ENCODE measurements at regions not wholly inside any gene's neighbourhood (a gene's known extent, or its start where the extent isn't known, plus 50 kb on each side); places are given as distances from the start of the nearest gene placed in this dataset.
"Not testable (repeated sequence)": the region's sequence is repeated elsewhere in the genome, so short reads cannot be mapped to it uniquely, and the experiment has no call there.

- no peak for ATAC-seq (replicated peaks)
- Mint-ChIP-seq H3K36me3 (no peaks in the 10 kb centered on the region), H3K4me1 (peaks cover 2 to 13% of the 10 kb centered on the region in 2 donors)
Measured at GRCh38 chrX:42047886-42048285, 124.5 kb upstream of the CASK start.

GRCh38 chrX:42028109-42028508 lies 104.8 kb upstream of the CASK start:
- ATAC-seq (replicated peaks) (no peak), DNase-seq (no peak)
- Mint-ChIP-seq H3K27ac (no peak overlapping the region), H3K36me3 (peaks cover 0 to 2% of the 10 kb centered on the region in 2 donors), H3K4me1 (no peaks in the 10 kb centered on the region), H3K27me3 (peaks cover 0 to 14% of the 10 kb centered on the region in 2 donors), H3K4me3 (no peak overlapping the region), H3K9me3 (peaks cover 5 to 13% of the 10 kb centered on the region in 2 donors)

More at GRCh38 chrX:42047886-42048285, 124.5 kb upstream of the CASK start:
- no peak for DNase-seq
- no peak overlapping the region for H3K4me3 Mint-ChIP-seq
- no peaks in the 10 kb centered on the region for H3K9me3 Mint-ChIP-seq
- H3K27me3 Mint-ChIP-seq, result peaks cover 0 to 10% of the 10 kb centered on the region in 2 donors
- no peak overlapping the region for H3K27ac Mint-ChIP-seq

GRCh38 chrX:42027367-42028000 lies 104.1 kb upstream of the CASK start:
- no peak for ATAC-seq (replicated peaks)
- DNase-seq, result no peak
- H3K27me3 Mint-ChIP-seq, result peaks cover 0 to 10% of the 10 kb centered on the region in 2 donors
- H3K4me3 Mint-ChIP-seq, result no peak overlapping the region
- peaks cover 0 to 2% of the 10 kb centered on the region in 2 donors for H3K36me3 Mint-ChIP-seq
- H3K4me1 Mint-ChIP-seq, result no peaks in the 10 kb centered on the region
- peaks cover 3 to 13% of the 10 kb centered on the region in 2 donors for H3K9me3 Mint-ChIP-seq
- no peak overlapping the region for H3K27ac Mint-ChIP-seq

- Mint-ChIP-seq H3K36me3 (peaks cover 0 to 2% of the 10 kb centered on the region in 2 donors), H3K27me3 (peaks cover 0 to 10% of the 10 kb centered on the region in 2 donors), H3K4me1 (no peaks in the 10 kb centered on the region), H3K27ac (no peak overlapping the region), H3K4me3 (no peak overlapping the region), H3K9me3 (peaks cover 3 to 8% of the 10 kb centered on the region in 2 donors)
- ATAC-seq (replicated peaks) (no peak), DNase-seq (no peak)
Measured at GRCh38 chrX:42025861-42026260, 102.5 kb upstream of the CASK start.

GRCh38 chrX:42023122-42023521 lies 99.8 kb upstream of the CASK start:
- peaks cover 0 to 10% of the 10 kb centered on the region in 2 donors for H3K27me3 Mint-ChIP-seq
- no peak for DNase-seq
- no peak for ATAC-seq (replicated peaks)
- H3K27ac Mint-ChIP-seq, result no peak overlapping the region
- no peak overlapping the region for H3K4me3 Mint-ChIP-seq
- no peaks in the 10 kb centered on the region for H3K4me1 Mint-ChIP-seq
- peaks cover 0 to 5% of the 10 kb centered on the region in 2 donors for H3K9me3 Mint-ChIP-seq
- peaks cover 0 to 2% of the 10 kb centered on the region in 2 donors for H3K36me3 Mint-ChIP-seq

- H3K27ac Mint-ChIP-seq, result no peak overlapping the region
- no peak for ATAC-seq (replicated peaks)
Measured at GRCh38 chrX:42022158-42022557, 98.8 kb upstream of the CASK start.

GRCh38 chrX:42021058-42021457 lies 97.7 kb upstream of the CASK start:
- Mint-ChIP-seq H3K36me3 (no peaks in the 10 kb centered on the region), H3K27me3 (no peaks in the 10 kb centered on the region), H3K4me3 (no peak overlapping the region), H3K27ac (no peak overlapping the region), H3K9me3 (peaks cover 0 to 5% of the 10 kb centered on the region in 2 donors), H3K4me1 (no peaks in the 10 kb centered on the region)
- DNase-seq, result no peak
- ATAC-seq (replicated peaks), result no peak

More at GRCh38 chrX:42022158-42022557, 98.8 kb upstream of the CASK start:
- Mint-ChIP-seq H3K9me3 (peaks cover 0 to 5% of the 10 kb centered on the region in 2 donors), H3K4me1 (no peaks in the 10 kb centered on the region), H3K36me3 (no peaks in the 10 kb centered on the region), H3K27me3 (peaks cover 0 to 8% of the 10 kb centered on the region in 2 donors), H3K4me3 (no peak overlapping the region)
- DNase-seq, result no peak

GRCh38 chrX:42020225-42020624 lies 96.9 kb upstream of the CASK start:
- no peak for ATAC-seq (replicated peaks)

GRCh38 chrX:42017971-42018370 lies 94.6 kb upstream of the CASK start:
- Mint-ChIP-seq H3K4me1 (no peaks in the 10 kb centered on the region), H3K4me3 (no peak overlapping the region), H3K27me3 (peaks cover 0 to 4% of the 10 kb centered on the region in 2 donors), H3K36me3 (no peaks in the 10 kb centered on the region), H3K9me3 (no peaks in the 10 kb centered on the region), H3K27ac (no peak overlapping the region)
- DNase-seq (no peak), ATAC-seq (replicated peaks) (no peak)

More at GRCh38 chrX:42020225-42020624, 96.9 kb upstream of the CASK start:
- H3K4me3 Mint-ChIP-seq, result no peak overlapping the region
- peaks cover 0 to 5% of the 10 kb centered on the region in 2 donors for H3K9me3 Mint-ChIP-seq
- no peak for DNase-seq
- H3K4me1 Mint-ChIP-seq, result no peaks in the 10 kb centered on the region
- H3K36me3 Mint-ChIP-seq, result no peaks in the 10 kb centered on the region
- H3K27me3 Mint-ChIP-seq, result no peaks in the 10 kb centered on the region
- no peak overlapping the region for H3K27ac Mint-ChIP-seq

GRCh38 chrX:42000836-42001235 lies 77.5 kb upstream of the CASK start:
- Mint-ChIP-seq H3K9me3 (no peaks in the 10 kb centered on the region), H3K27me3 (peaks cover 0 to 10% of the 10 kb centered on the region in 2 donors), H3K36me3 (peaks cover 0 to 3% of the 10 kb centered on the region in 2 donors), H3K4me3 (no peak overlapping the region), H3K4me1 (no peaks in the 10 kb centered on the region), H3K27ac (no peak overlapping the region)
- ATAC-seq (replicated peaks) (no peak), DNase-seq (no peak)

GRCh38 chrX:41984628-41985027 lies 61.3 kb upstream of the CASK start:
- DNase-seq (no peak), ATAC-seq (replicated peaks) (no peak)
- Mint-ChIP-seq H3K27me3 (peaks cover 0 to 12% of the 10 kb centered on the region in 2 donors), H3K4me3 (no peak overlapping the region), H3K36me3 (peaks cover 0 to 1% of the 10 kb centered on the region in 2 donors), H3K27ac (no peak overlapping the region), H3K9me3 (peaks cover 0 to 6% of the 10 kb centered on the region in 2 donors), H3K4me1 (peaks cover 2 to 7% of the 10 kb centered on the region in 2 donors)

GRCh38 chrX:41982953-41983352 lies 59.6 kb upstream of the CASK start:
- Mint-ChIP-seq H3K4me3 (no peak overlapping the region), H3K4me1 (peaks cover 2 to 7% of the 10 kb centered on the region in 2 donors), H3K27ac (no peak overlapping the region), H3K36me3 (peaks cover 0 to 1% of the 10 kb centered on the region in 2 donors), H3K9me3 (peaks cover 0 to 6% of the 10 kb centered on the region in 2 donors), H3K27me3 (peaks cover 0 to 11% of the 10 kb centered on the region in 2 donors)
- ATAC-seq (replicated peaks) (peak in 1 of 2 donors; percentile 18), DNase-seq (no peak)

- Mint-ChIP-seq H3K36me3 (peaks cover 0 to 1% of the 10 kb centered on the region in 2 donors), H3K9me3 (peaks cover 0 to 4% of the 10 kb centered on the region in 2 donors), H3K27me3 (peaks cover 0 to 11% of the 10 kb centered on the region in 2 donors), H3K27ac (no peak overlapping the region), H3K4me3 (no peak overlapping the region), H3K4me1 (peaks cover 2 to 7% of the 10 kb centered on the region in 2 donors)
- ATAC-seq (replicated peaks) (no peak), DNase-seq (no peak)
Measured at GRCh38 chrX:41981481-41982013, 58.2 kb upstream of the CASK start.

- ATAC-seq (replicated peaks); H3K4me1 Mint-ChIP-seq; H3K4me3 Mint-ChIP-seq; DNase-seq; H3K36me3 Mint-ChIP-seq; H3K9me3 Mint-ChIP-seq: not testable (repeated sequence)
- H3K27ac Mint-ChIP-seq, result peak overlapping the region; percentile 28
- H3K27me3 Mint-ChIP-seq, result peaks cover 7 to 11% of the 10 kb centered on the region in 2 donors
Measured at GRCh38 chrX:41974677-41975076, 51.3 kb upstream of the CASK start.

GRCh38 chrX:41973208-41973607 lies 49.9 kb upstream of the CASK start:
- no peak for ATAC-seq (replicated peaks)
- Mint-ChIP-seq H3K4me3 (no peak overlapping the region), H3K27me3 (peaks cover 7 to 11% of the 10 kb centered on the region in 2 donors), H3K4me1 (peaks cover 2 to 6% of the 10 kb centered on the region in 2 donors), H3K9me3 (peaks cover 0 to 3% of the 10 kb centered on the region in 2 donors), H3K36me3 (no peaks in the 10 kb centered on the region), H3K27ac (no peak overlapping the region)
- no peak for DNase-seq
